H9 (cell line): ENCODE measurements at regions not wholly inside any gene's neighbourhood (a gene's known extent, or its start where the extent isn't known, plus 50 kb on each side); places are given as distances from the start of the nearest gene placed in this dataset.

Experiments
- DNase-seq: peaks from one replicate; pipeline ENCODE4 v3.0.0-alpha.2; 2017
- H2AFZ ChIP-seq: one replicate; pipeline ENCODE4 v1.6.1; 2013; ENCODE audit warnings: mild to moderate bottlenecking, low read length, control low read depth, moderate library complexity
- H2AK5ac ChIP-seq: 2 replicates; pipeline ENCODE4 v1.6.1; 2013; ENCODE audit warnings: low read length, control low read depth, mixed read lengths; ENCODE audit not compliant: insufficient read length
- H2BK120ac ChIP-seq: one replicate; pipeline ENCODE4 v1.6.1; 2013; ENCODE audit warnings: low read depth, mild to moderate bottlenecking, low read length, control low read depth, inconsistent platforms; ENCODE audit not compliant: poor library complexity, severe bottlenecking
- H2BK12ac ChIP-seq: 2 replicates; pipeline ENCODE4 v1.6.1; 2013; ENCODE audit warnings: low read length, control low read depth, mixed read lengths, low read depth; ENCODE audit not compliant: insufficient read length
- H2BK15ac ChIP-seq: 2 replicates; pipeline ENCODE4 v1.6.1; 2013; ENCODE audit warnings: low read depth, low read length, control low read depth
- H2BK20ac ChIP-seq: one replicate; pipeline ENCODE4 v1.6.1; 2013; ENCODE audit warnings: low read depth, mild to moderate bottlenecking, low read length, control low read depth, inconsistent platforms; ENCODE audit not compliant: poor library complexity, severe bottlenecking
- H2BK5ac ChIP-seq: 2 replicates; pipeline ENCODE4 v1.6.1; 2013; ENCODE audit warnings: low read length, control low read depth, mixed read lengths; ENCODE audit not compliant: insufficient read length
- H3K14ac ChIP-seq: 2 replicates; pipeline ENCODE4 v1.6.1; 2013; ENCODE audit warnings: low read length, control low read depth; ENCODE audit not compliant: insufficient read depth
- H3K18ac ChIP-seq: 2 replicates; pipeline ENCODE4 v1.6.1; 2013; ENCODE audit warnings: low read depth, mild to moderate bottlenecking, mixed read lengths, low read length, control low read depth; ENCODE audit not compliant: insufficient read length
- H3K23ac ChIP-seq: 2 replicates; pipeline ENCODE4 v1.6.1; 2013; ENCODE audit warnings: low read length, control low read depth, mixed read lengths, low read depth; ENCODE audit not compliant: insufficient read length
- H3K23me2 ChIP-seq: 2 replicates; pipeline ENCODE4 v1.6.1; 2013; ENCODE audit warnings: low read depth, mild to moderate bottlenecking, mixed read lengths, low read length, control low read depth; ENCODE audit not compliant: insufficient read length, poor library complexity, severe bottlenecking
- H3K27ac ChIP-seq: 2 replicates; pipeline ENCODE4 v1.5.1; 2013; ENCODE audit warnings: low read length, control low read depth, mixed read lengths, low read depth; ENCODE audit not compliant: insufficient read length
- H3K27me3 ChIP-seq: 2 replicates; pipeline ENCODE4 v1.6.1; 2013; ENCODE audit warnings: low read length, control low read depth, inconsistent platforms; ENCODE audit not compliant: insufficient read depth
- H3K4ac ChIP-seq: 2 replicates; pipeline ENCODE4 v1.6.1; 2013; ENCODE audit warnings: low read depth, mild to moderate bottlenecking, control low read depth, inconsistent platforms, low read length, moderate library complexity
- H3K4me1 ChIP-seq: 2 replicates; pipeline ENCODE4 v1.6.1; 2013; ENCODE audit warnings: low read length, control low read depth, inconsistent platforms; ENCODE audit not compliant: insufficient read depth
- H3K4me2 ChIP-seq: 2 replicates; pipeline ENCODE4 v1.6.1; 2013; ENCODE audit warnings: low read length, control low read depth, mixed read lengths; ENCODE audit not compliant: insufficient read length, insufficient read depth
- H3K56ac ChIP-seq: 2 replicates; pipeline ENCODE4 v1.6.1; 2013; ENCODE audit warnings: low read depth, mild to moderate bottlenecking, mixed read lengths, low read length, control low read depth; ENCODE audit not compliant: insufficient read length
- H3K79me1 ChIP-seq: 2 replicates; pipeline ENCODE4 v1.6.1; 2013; ENCODE audit warnings: low read depth, mild to moderate bottlenecking, moderate library complexity, low read length, control low read depth, inconsistent platforms; ENCODE audit not compliant: insufficient read depth, poor library complexity, severe bottlenecking
- H3K79me2 ChIP-seq: 2 replicates; pipeline ENCODE4 v1.6.1; 2013; ENCODE audit warnings: low read length, control low read depth, inconsistent platforms; ENCODE audit not compliant: insufficient read depth
- H3K9ac ChIP-seq: 2 replicates; pipeline ENCODE4 v1.6.1; 2013; ENCODE audit warnings: low read length, control low read depth, mixed read lengths; ENCODE audit not compliant: insufficient read length; ENCODE audit errors: extremely low read depth
- H3K9me3 ChIP-seq: one replicate; pipeline ENCODE4 v1.6.1; 2013; ENCODE audit warnings: low read depth, low read length, inconsistent platforms; ENCODE audit not compliant: control insufficient read depth
- H3T11ph ChIP-seq: one replicate; pipeline ENCODE4 v1.6.1; 2013; ENCODE audit warnings: mild to moderate bottlenecking, low read length, control low read depth, inconsistent platforms
- H4K20me1 ChIP-seq: one replicate; pipeline ENCODE4 v1.6.1; 2013; ENCODE audit not compliant: control insufficient read depth, insufficient read length, insufficient read depth
- H4K5ac ChIP-seq: 2 replicates; pipeline ENCODE4 v1.6.1; 2013; ENCODE audit warnings: low read depth, mild to moderate bottlenecking, mixed read lengths, low read length, control low read depth; ENCODE audit not compliant: insufficient read length
- H4K8ac ChIP-seq: replicated peaks from 2 replicates; pipeline ENCODE4 v1.6.1; 2013; ENCODE audit warnings: low read length, control low read depth, mixed read lengths, low read depth; ENCODE audit not compliant: insufficient read length
- H4K91ac ChIP-seq: 2 replicates; pipeline ENCODE4 v1.6.1; 2013; ENCODE audit warnings: low read depth, mild to moderate bottlenecking, moderate library complexity, mixed read lengths, low read length, control low read depth; ENCODE audit not compliant: insufficient read length
- H3K27ac Mint-ChIP-seq, 3 experiments: 2 replicates in 2 of 3; 3 replicates in 1 of 3; pipeline ENCODE4 v1.8.0; 2020 to 2021; ENCODE audit warnings: mixed read lengths in 3 of 3, mild to moderate bottlenecking in 1 of 3, moderate library complexity in 1 of 3
- H3K27me3 Mint-ChIP-seq: 2 replicates; pipeline ENCODE4 v1.8.0; 2021; ENCODE audit warnings: low read depth, mild to moderate bottlenecking, moderate library complexity, mixed read lengths
- H3K36me3 Mint-ChIP-seq, 3 experiments: 2 replicates in 2 of 3; 3 replicates in 1 of 3; pipeline ENCODE4 v1.8.0; 2020 to 2021; ENCODE audit warnings: low read depth in 3 of 3, mixed read lengths in 3 of 3; ENCODE audit not compliant: insufficient read depth in 1 of 3
- H3K4me1 Mint-ChIP-seq, 2 experiments: 2 replicates each; pipeline ENCODE4 v1.8.0; 2020; ENCODE audit warnings: mixed read lengths in 2 of 2
- H3K4me3 Mint-ChIP-seq, 2 experiments: 2 replicates in 1 of 2; 3 replicates in 1 of 2; pipeline ENCODE4 v1.8.0; 2020 to 2021; ENCODE audit warnings: mild to moderate bottlenecking in 2 of 2, mixed read lengths in 2 of 2, moderate library complexity in 1 of 2
- H3K9me3 Mint-ChIP-seq, 2 experiments: 2 replicates in 1 of 2; 3 replicates in 1 of 2; pipeline ENCODE4 v1.8.0; 2020; ENCODE audit warnings: mild to moderate bottlenecking in 2 of 2, mixed read lengths in 2 of 2, moderate library complexity in 1 of 2
- WGBS: extraction: QIAGEN DNeasy Blood & Tissue Kit; methylation state at CpG from one replicate; pipeline ENCODE4 v1.1.7; 2013; ENCODE audit warnings: missing lambda C conversion rate, low lambda C conversion rate, mixed read lengths; ENCODE audit not compliant: insufficient read length; ENCODE audit errors: extremely low coverage; 5-methylcytosine and 5-hydroxymethylcytosine counted together
- TF ChIP-seq, protein P1 (sequence below): fragments of 200-600 bp; sonication (generic); conservative IDR thresholded peaks from 3 replicates; pipeline ENCODE4 v1.8.0; 2021; ENCODE audit warnings: antibody characterized with exemption, mild to moderate bottlenecking

DNA sequence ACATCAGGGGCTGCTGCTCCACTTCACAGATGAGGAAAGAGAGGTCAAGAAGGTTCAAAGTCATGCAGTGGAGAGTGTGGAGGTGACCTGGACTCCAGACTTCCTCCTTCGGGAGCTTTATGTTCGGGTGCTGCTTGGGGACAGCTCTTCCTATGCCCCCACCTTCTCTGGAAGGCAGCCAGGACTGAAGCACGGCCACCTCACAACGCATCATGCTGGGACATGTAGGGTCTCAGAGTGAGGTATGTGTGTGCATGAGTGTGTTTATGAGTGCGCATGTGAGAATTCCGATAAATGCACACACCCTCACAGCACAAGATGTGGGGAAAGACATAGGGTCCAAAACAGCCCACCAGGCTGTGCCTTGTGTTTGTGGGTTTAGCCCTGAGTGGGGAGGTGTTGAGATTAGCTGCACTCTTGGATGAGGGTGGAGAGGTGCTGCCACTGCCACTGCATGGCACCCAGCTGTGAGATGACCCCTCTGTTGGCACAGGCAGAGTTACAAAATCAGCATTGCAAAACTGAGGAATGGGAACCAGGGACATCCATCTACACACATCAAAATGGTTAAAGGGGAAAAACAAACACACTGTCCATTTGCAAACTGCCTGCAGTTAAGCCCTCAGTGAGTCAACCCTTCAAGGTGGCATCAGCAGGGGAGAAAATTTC is 367.4 kb downstream of the SEC14L1 start:
- peaks cover 10 to 11% of the 10 kb centered on the region in 2 experiments for H3K9me3 Mint-ChIP-seq
- Histone ChIP-seq H4K8ac (no peak overlapping the region), H3T11ph (no peak overlapping the region), H3K79me2 (no peaks in the 10 kb centered on the region), H3K4ac (no peak overlapping the region), H3K9me3 (no peaks in the 10 kb centered on the region), H4K20me1 (no peaks in the 10 kb centered on the region), H2AFZ (no peak overlapping the region), H2AK5ac (no peak overlapping the region), H3K18ac (no peak overlapping the region), H2BK12ac (no peak overlapping the region), H3K27me3 (no peaks in the 10 kb centered on the region), H2BK20ac (no peak overlapping the region), H2BK120ac (no peak overlapping the region), H3K4me1 (peaks cover 3% of the 10 kb centered on the region; the same call in 1 of the 2 replicates), H2BK15ac (no peak overlapping the region), H3K79me1 (no peaks in the 10 kb centered on the region), H3K23ac (no peak overlapping the region), H3K56ac (no peak overlapping the region), H3K14ac (no peak overlapping the region), H3K9ac (no peak overlapping the region), H3K4me2 (no peak overlapping the region), H3K23me2 (no peaks in the 10 kb centered on the region), H4K5ac (no peak overlapping the region), H3K27ac (no peak overlapping the region), H2BK5ac (no peak overlapping the region), H4K91ac (no peak overlapping the region)
- no peaks in the 10 kb centered on the region for H3K36me3 Mint-ChIP-seq
- DNase-seq: no peak
- no peak overlapping the region for H3K27ac Mint-ChIP-seq
- no peaks in the 10 kb centered on the region; the same call in none of the 2 replicates for H3K27me3 Mint-ChIP-seq
- no peak overlapping the region for H3K4me3 Mint-ChIP-seq
- peaks cover 11% of the 10 kb centered on the region in 2 experiments for H3K4me1 Mint-ChIP-seq
- TF ChIP-seq, protein P1, sequence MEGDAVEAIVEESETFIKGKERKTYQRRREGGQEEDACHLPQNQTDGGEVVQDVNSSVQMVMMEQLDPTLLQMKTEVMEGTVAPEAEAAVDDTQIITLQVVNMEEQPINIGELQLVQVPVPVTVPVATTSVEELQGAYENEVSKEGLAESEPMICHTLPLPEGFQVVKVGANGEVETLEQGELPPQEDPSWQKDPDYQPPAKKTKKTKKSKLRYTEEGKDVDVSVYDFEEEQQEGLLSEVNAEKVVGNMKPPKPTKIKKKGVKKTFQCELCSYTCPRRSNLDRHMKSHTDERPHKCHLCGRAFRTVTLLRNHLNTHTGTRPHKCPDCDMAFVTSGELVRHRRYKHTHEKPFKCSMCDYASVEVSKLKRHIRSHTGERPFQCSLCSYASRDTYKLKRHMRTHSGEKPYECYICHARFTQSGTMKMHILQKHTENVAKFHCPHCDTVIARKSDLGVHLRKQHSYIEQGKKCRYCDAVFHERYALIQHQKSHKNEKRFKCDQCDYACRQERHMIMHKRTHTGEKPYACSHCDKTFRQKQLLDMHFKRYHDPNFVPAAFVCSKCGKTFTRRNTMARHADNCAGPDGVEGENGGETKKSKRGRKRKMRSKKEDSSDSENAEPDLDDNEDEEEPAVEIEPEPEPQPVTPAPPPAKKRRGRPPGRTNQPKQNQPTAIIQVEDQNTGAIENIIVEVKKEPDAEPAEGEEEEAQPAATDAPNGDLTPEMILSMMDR: no peak
- WGBS: no CpG with 5 or more reads among the region's 6 CpGs
